NCI-H774 (cell line): ENCODE measurements at regions not wholly inside any gene's neighbourhood (a gene's known extent, or its start where the extent isn't known, plus 50 kb on each side); places are given as distances from the start of the nearest gene placed in this dataset.

Experiments used
- DNase-seq: peaks from one replicate; lab custom pipeline; 2025; lab: John Stamatoyannopoulos, UW

- no peak for DNase-seq
These were observed 529.4 kb upstream of the HTR2A start for GRCh38 chr13:47426126-47426849.

GRCh38 chr13:47421525-47421924 lies 524.7 kb upstream of the HTR2A start:
- no peak for DNase-seq

DNA sequence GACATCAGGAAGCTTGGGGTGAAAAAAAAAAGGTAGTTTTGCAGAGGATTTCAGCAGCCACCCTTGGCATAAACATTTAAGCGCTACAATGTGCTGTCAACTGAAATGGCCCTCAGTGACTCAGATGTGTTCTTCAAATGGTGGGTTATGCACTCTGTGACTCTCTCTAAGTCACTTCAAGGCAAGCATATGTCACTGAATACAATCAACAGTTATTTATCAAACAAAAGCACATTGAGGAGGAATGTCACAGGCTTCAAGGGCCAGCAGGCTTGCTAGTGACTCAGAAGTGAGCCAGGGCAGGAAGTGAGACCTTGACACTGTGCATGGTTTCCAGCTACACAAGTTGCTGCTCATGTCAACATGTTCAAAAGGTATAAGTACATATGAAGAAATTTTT lies 523.7 kb upstream of the HTR2A start:
- DNase-seq = no peak

- DNase-seq = no peak
These were observed 523.2 kb upstream of the HTR2A start for GRCh38 chr13:47420020-47420419.

- no peak for DNase-seq
These were observed 521.5 kb upstream of the HTR2A start for GRCh38 chr13:47418206-47418920.

GRCh38 chr13:47417485-47417884 lies 520.6 kb upstream of the HTR2A start:
- no peak for DNase-seq

DNA sequence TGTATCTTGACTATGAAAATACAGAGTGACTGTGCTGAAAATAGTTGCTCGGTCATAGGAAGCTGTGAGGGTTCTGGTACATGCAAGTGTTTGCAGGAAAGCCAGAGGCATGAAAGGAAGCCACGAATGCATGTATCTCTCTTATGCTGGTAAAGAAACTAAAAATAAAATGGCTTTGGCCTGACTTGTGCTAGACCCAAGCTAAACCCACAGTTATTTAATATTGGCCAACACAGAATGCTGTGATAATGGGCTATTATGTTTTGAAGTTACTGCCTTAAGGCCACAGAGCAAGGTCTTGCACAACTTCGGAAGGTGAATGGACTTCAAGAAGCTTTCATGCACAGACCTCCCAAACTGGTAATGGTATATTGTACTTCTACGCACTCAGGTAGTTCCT lies 518.2 kb upstream of the HTR2A start:
- no peak for DNase-seq

DNA sequence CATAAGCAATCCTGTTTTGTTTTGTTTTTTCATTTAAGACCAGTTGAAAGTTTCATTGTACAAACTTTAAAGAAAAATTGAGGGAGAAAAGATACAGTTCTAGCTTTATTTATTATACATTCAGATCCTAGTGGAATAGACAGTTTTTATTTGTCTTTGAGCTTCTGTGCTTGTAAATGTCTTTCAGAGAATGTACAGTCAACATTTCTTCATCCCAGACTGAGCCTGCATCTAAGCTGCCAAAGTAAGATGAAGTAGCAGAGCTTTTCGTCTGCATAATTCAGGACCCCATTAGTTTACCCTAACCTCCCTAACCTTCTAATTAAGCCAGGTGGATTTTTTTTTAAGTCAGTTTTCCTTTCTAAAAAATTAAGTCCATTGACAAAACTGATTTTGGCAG lies 516.7 kb upstream of the HTR2A start:
- DNase-seq = no peak

DNA sequence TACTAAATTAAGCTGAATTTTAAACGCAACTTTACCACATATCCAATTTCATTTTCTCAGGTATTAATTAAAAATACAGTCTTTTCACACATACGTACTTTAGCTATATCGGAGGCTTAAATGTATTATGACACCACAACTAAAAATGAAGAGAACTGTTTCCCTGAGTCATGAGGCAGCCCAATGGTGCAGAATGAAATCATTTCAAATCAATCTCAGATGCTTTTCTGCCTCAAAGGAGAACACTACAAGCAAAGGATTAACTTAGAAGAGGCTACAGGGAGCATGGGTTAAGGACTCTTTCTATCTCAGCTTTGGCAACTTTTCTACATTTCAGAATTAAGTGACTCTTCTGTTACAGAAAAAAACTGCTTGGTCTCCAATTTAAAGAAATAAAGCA lies 516.3 kb upstream of the HTR2A start:
- DNase-seq = no peak

DNA sequence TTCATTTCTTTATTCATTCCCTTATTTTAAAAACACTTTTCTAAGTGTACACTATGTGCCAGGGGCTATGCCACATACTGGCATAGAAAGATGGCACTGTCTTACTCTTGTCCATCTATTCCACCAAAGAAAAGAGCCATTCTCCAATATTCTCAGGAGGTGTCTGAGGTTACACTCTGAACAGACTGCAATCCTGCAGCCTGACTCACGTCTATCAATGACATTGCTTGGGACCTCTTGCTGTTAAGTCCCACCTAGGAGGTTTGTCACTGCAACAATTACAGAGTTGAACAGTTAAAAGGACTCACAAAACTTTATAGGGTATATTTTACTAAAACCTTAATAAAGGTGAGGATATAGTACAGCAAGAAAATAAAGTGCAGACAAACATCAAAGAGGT lies 512.9 kb upstream of the HTR2A start:
- DNase-seq = no peak

DNA sequence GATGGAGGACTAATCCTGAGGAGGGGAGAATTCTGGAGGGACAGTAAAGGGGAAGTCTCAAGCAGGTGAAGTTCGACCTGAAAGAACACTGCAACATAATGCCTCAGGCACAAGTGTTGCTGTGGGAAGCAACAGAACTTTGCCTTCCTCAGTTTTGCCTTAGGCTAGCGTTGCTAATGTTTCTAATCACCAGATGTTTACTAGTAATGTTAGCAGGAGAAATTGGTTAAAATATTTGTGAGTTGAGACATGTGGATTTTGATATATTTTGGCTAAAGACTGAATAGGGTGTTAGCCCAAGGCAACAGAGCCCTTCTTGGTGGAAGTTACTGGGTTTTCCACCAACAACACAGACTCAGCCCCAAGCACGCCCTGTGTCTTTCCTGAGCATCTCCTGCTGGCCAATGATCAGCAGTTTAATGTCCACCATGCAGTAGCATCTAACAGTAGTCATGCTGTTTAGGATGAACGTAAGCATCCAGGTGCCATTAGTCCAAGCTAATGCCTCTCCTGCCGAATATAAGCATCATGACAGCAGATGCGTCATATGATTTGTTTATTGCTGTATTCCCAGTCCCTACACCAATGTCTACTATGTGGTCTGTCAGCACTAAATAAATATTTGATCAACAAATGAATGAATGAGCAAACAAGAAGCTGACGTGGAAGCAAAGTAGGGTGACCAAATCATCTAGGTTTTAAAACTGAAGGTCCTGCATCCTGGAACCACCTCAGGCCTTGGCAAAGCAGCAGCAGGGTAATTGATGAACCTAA lies 511.9 kb upstream of the HTR2A start:
- no peak for DNase-seq

GRCh38 chr13:47407808-47408207 lies 511.0 kb upstream of the HTR2A start:
- DNase-seq = no peak

DNA sequence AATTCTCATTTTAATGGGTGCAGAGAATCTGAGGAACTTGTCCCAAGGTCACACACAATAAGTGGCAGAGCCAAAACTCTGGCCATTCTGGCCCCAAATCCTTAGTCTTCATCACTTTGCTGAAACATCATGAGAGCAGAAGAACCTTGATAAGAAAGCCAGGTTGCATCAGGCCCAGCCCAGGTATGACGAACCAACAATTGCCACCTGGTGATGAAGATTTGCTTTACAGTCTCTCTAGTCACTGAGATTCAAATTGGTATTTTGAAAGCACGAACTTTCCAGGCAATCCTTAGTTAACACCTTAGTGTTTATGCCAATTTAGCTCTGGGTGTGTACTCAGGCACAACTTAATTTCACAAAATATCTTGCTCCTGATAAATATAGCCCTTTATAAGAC lies 502.7 kb upstream of the HTR2A start:
- no peak for DNase-seq

- DNase-seq = no peak
These were observed 500.9 kb upstream of the HTR2A start for GRCh38 chr13:47397739-47398138.

DNA sequence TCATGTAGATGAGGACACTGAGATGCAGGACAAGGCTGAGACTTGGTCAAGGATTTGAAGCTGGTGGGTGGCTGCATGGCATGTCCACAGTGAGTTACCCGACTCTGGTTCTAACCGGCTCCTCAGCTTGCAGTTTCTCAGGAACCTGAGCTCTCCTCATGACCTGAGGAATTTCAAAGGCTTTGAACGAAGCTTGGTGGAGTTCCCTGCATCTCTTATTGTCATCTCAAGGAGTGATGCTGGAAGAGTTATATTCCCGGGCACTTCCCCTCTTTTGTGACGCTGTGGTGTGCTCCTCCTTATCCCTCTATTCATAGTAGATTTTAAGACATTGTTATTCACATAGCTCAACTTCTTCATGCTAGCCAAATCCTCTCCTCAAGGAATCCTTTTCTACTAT lies 500.1 kb upstream of the HTR2A start:
- no peak for DNase-seq

DNA sequence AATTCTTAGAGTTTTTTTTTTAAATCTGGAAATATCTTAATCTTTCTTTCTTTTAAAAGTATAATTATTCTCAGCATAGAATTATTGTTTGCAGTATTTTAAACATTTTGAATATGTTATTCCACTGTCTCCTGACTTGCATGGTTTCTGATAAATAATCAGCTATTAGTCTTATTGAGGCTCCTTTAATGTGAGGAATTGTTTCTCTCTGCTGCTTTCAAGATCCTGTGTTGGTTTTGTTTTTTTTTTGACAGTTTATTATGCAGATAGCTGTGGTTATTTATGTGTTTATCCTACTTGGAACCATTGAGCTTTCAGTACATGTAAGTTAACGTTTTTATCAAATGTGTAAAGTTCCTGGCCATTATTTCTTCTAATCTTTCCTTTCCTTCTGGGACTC lies 477.9 kb upstream of the HTR2A start:
- DNase-seq = no peak

DNA sequence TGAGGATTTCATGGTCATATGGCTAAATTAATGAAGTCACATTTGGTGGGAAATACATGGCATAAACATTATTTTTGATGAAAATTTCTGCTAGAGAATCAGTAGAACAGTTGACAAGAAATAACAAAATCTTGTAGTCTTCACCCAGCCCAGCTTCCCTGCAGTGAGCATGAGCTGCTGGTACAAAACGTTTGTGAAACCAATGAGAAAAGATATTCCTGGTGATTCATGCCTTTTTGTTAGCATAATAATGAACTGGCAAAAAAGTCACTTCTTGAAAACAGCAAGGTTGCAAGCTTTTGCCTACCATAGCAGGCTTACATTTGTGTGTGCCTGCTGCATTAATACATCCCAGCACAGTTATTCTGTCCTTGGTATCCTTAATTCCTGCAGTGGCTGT lies 475.9 kb upstream of the HTR2A start:
- DNase-seq = no peak

GRCh38 chr13:47351798-47352197 lies 454.9 kb upstream of the HTR2A start:
- DNase-seq = no peak

DNA sequence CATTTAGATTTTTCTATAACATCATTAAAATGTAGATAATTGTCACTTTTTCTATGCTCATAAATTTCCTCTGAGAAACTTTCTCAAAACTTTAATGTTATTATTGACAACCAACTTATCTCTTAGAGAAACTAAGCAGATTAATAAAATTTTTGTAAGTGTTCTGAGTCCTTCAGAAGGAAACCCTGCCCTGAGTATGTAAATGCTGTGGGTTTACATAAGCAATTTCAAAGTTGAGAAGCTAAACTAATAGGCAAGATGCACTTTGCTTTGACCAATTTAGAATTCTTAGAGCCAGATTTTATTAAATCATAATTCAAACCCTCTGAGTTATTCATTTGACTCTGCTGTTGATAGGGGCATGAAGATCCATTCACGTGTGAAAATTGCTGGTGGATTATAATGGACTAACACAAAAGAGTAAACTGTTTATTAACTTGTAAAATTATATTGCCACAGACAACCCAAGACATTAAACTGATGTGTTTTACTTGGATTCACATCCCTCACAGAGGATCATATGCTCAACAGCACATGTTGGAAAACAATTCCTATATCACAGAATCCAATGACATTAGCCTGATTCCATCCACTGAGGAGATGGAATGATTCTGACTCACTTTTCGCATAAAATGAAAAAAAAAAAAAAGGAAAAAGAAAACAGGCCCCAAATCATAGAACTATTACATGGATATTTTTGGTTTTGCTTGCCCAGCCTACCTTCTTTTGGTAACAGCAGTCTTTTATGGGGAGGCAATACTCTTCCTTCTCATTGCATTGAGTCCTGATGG lies 453.7 kb upstream of the HTR2A start:
- no peak for DNase-seq

GRCh38 chr13:47349211-47349610 lies 452.4 kb upstream of the HTR2A start:
- DNase-seq = no peak

GRCh38 chr13:47337781-47338507 lies 441.1 kb upstream of the HTR2A start:
- no peak for DNase-seq

GRCh38 chr13:47334173-47334572 lies 437.3 kb upstream of the HTR2A start:
- no peak for DNase-seq
